GM23338 (cell line): ENCODE measurements at regions not wholly inside any gene's neighbourhood (a gene's known extent, or its start where the extent isn't known, plus 50 kb on each side); places are given as distances from the start of the nearest gene placed in this dataset.

Experiments
- ATAC-seq: fragments of 200-7000 bp; cut with Tn5 transposase; 3 replicates; pipeline ENCODE4 v1.9.1; 2020
- DNase-seq: peaks from one replicate; pipeline ENCODE4 v3.0.0-alpha.2; 2015; ENCODE audit warnings: low spot score
- H2AFZ ChIP-seq: fragments of 200-600 bp; sonication (generic); 2 replicates; pipeline ENCODE4 v1.8.0; 2016; ENCODE audit warnings: antibody characterized with exemption, mild to moderate bottlenecking, moderate library complexity
- H3F3A ChIP-seq: fragments of 200-600 bp; sonication (generic); replicated peaks from 2 replicates; pipeline ENCODE4 v1.8.0; 2017; ENCODE audit warnings: antibody characterized with exemption, mixed run types, low read depth
- H3K27ac ChIP-seq: fragments of 200-600 bp; sonication (generic); 2 replicates; pipeline ENCODE4 v1.6.1; 2016; ENCODE audit warnings: low read depth
- H3K27me3 ChIP-seq: fragments of 200-600 bp; sonication (generic); 2 replicates; pipeline ENCODE4 v1.8.0; 2016; ENCODE audit warnings: mild to moderate bottlenecking, mixed run types, moderate library complexity; ENCODE audit not compliant: insufficient read depth
- H3K36me3 ChIP-seq: fragments of 200-600 bp; sonication (generic); 2 replicates; pipeline ENCODE4 v1.8.0; 2016; ENCODE audit warnings: mild to moderate bottlenecking; ENCODE audit not compliant: insufficient read depth
- H3K4me1 ChIP-seq: fragments of 200-600 bp; sonication (generic); 2 replicates; pipeline ENCODE4 v1.8.0; 2016; ENCODE audit warnings: mild to moderate bottlenecking, moderate library complexity; ENCODE audit not compliant: insufficient read depth
- H3K4me2 ChIP-seq: fragments of 200-600 bp; sonication (generic); 2 replicates; pipeline ENCODE4 v1.7.1; 2017; ENCODE audit warnings: mixed run types
- H3K4me3 ChIP-seq: fragments of 200-600 bp; sonication (generic); 2 replicates; pipeline ENCODE4 v1.6.1; 2016; ENCODE audit warnings: mixed run types
- H3K79me2 ChIP-seq: fragments of 200-600 bp; sonication (generic); replicated peaks from 2 replicates; pipeline ENCODE4 v1.8.0; 2017; ENCODE audit warnings: mild to moderate bottlenecking; ENCODE audit not compliant: insufficient read depth
- H3K9me2 ChIP-seq: fragments of 200-600 bp; sonication (generic); 2 replicates; pipeline ENCODE4 v1.8.0; 2017; ENCODE audit not compliant: insufficient read depth
- H4K20me1 ChIP-seq: fragments of 200-600 bp; sonication (generic); replicated peaks from 2 replicates; pipeline ENCODE4 v1.8.0; 2017; ENCODE audit warnings: mild to moderate bottlenecking; ENCODE audit not compliant: insufficient read depth
- H3K27ac Mint-ChIP-seq: 2 replicates; pipeline ENCODE4 v1.8.0; 2020; ENCODE audit warnings: inconsistent platforms, mild to moderate bottlenecking, moderate library complexity, mixed read lengths
- H3K27me3 Mint-ChIP-seq: 3 replicates; pipeline ENCODE4 v1.8.0; 2022; ENCODE audit warnings: low read depth, mild to moderate bottlenecking, moderate library complexity, mixed read lengths, inconsistent platforms; ENCODE audit not compliant: insufficient read depth, poor library complexity
- H3K36me3 Mint-ChIP-seq: 3 replicates; pipeline ENCODE4 v1.8.0; 2021; ENCODE audit warnings: low read depth, mild to moderate bottlenecking, inconsistent platforms, moderate library complexity, mixed read lengths
- H3K4me1 Mint-ChIP-seq: 3 replicates; pipeline ENCODE4 v1.8.0; 2020; ENCODE audit warnings: mild to moderate bottlenecking, inconsistent platforms, mixed read lengths
- H3K4me3 Mint-ChIP-seq: 3 replicates; pipeline ENCODE4 v1.8.0; 2021; ENCODE audit warnings: moderate library complexity, mild to moderate bottlenecking, inconsistent platforms, mixed read lengths
- H3K9me3 Mint-ChIP-seq: 3 replicates; pipeline ENCODE4 v1.8.0; 2020; ENCODE audit warnings: moderate library complexity, mild to moderate bottlenecking, inconsistent platforms, mixed read lengths
- CREB1 ChIP-seq: fragments of 250-450 bp; sonication (Bioruptor Pico); IDR thresholded peaks from 2 replicates; pipeline ENCODE4 v1.5.0; 2020; ENCODE audit warnings: low read depth, mild to moderate bottlenecking, moderate library complexity
- EZH2phosphoT487 ChIP-seq: fragments of 200-600 bp; sonication (generic); IDR thresholded peaks from one replicate; pipeline ENCODE4 v1.8.1; 2018; ENCODE audit warnings: antibody characterized with exemption; ENCODE audit not compliant: unreplicated experiment
- JUNB ChIP-seq: IDR thresholded peaks from one replicate; pipeline ENCODE4 v1.6.1; 2016; ENCODE audit warnings: antibody characterized with exemption; ENCODE audit not compliant: unreplicated experiment
- POLR2AphosphoS5 ChIP-seq: IDR thresholded peaks from 2 replicates; pipeline ENCODE4 v1.6.1; 2016; ENCODE audit warnings: antibody characterized with exemption, low read depth
- ZNF114 ChIP-seq: fragments of 250-450 bp; sonication (Bioruptor Pico); IDR thresholded peaks from 2 replicates; pipeline ENCODE4 v1.5.0; 2020; ENCODE audit warnings: mild to moderate bottlenecking, moderate library complexity
- TF ChIP-seq, protein P1 (sequence below): fragments of 250-450 bp; sonication (Bioruptor Pico); IDR thresholded peaks from 2 replicates; pipeline ENCODE4 v1.5.0; 2020; ENCODE audit warnings: mild to moderate bottlenecking, moderate library complexity

DNA sequence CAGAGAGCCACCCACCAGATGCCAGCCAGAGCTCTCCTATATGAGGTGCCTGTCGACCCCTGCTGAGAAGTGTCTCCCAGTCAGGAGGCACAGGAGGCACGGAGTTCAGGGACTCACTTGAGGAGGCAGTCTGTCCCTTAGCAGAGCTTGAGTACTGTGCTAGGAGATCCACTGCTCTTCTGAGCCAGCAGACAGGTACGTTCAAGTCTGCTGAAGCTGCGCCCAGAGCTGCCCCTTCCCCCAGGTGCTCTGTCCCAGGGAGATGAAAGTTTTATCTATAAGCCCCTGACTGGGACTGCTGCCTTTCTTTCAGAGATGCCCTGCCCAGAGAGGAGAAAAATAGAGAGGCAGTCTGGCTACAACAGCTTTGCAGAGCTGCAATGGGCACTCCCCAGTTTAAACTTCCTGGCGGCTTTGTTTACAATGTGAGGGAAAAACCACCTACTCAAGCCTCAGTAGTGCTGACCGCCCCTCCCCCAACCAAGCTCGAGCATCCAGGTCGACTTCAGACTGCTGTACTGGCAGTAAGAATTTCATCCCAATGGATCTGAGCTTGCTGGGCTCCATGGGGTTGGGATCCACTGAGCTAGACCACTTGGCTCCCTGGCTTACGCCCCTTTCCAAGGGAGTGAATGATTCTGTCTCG lies 146.7 kb upstream of the USP15 start (continued):
- TF ChIP-seq EZH2phosphoT487 (no peak), POLR2AphosphoS5 (no peak), ZNF114 (CRISPR knock-in tag) (no peak), CREB1 (CRISPR knock-in tag) (no peak)
- TF ChIP-seq, protein P1, sequence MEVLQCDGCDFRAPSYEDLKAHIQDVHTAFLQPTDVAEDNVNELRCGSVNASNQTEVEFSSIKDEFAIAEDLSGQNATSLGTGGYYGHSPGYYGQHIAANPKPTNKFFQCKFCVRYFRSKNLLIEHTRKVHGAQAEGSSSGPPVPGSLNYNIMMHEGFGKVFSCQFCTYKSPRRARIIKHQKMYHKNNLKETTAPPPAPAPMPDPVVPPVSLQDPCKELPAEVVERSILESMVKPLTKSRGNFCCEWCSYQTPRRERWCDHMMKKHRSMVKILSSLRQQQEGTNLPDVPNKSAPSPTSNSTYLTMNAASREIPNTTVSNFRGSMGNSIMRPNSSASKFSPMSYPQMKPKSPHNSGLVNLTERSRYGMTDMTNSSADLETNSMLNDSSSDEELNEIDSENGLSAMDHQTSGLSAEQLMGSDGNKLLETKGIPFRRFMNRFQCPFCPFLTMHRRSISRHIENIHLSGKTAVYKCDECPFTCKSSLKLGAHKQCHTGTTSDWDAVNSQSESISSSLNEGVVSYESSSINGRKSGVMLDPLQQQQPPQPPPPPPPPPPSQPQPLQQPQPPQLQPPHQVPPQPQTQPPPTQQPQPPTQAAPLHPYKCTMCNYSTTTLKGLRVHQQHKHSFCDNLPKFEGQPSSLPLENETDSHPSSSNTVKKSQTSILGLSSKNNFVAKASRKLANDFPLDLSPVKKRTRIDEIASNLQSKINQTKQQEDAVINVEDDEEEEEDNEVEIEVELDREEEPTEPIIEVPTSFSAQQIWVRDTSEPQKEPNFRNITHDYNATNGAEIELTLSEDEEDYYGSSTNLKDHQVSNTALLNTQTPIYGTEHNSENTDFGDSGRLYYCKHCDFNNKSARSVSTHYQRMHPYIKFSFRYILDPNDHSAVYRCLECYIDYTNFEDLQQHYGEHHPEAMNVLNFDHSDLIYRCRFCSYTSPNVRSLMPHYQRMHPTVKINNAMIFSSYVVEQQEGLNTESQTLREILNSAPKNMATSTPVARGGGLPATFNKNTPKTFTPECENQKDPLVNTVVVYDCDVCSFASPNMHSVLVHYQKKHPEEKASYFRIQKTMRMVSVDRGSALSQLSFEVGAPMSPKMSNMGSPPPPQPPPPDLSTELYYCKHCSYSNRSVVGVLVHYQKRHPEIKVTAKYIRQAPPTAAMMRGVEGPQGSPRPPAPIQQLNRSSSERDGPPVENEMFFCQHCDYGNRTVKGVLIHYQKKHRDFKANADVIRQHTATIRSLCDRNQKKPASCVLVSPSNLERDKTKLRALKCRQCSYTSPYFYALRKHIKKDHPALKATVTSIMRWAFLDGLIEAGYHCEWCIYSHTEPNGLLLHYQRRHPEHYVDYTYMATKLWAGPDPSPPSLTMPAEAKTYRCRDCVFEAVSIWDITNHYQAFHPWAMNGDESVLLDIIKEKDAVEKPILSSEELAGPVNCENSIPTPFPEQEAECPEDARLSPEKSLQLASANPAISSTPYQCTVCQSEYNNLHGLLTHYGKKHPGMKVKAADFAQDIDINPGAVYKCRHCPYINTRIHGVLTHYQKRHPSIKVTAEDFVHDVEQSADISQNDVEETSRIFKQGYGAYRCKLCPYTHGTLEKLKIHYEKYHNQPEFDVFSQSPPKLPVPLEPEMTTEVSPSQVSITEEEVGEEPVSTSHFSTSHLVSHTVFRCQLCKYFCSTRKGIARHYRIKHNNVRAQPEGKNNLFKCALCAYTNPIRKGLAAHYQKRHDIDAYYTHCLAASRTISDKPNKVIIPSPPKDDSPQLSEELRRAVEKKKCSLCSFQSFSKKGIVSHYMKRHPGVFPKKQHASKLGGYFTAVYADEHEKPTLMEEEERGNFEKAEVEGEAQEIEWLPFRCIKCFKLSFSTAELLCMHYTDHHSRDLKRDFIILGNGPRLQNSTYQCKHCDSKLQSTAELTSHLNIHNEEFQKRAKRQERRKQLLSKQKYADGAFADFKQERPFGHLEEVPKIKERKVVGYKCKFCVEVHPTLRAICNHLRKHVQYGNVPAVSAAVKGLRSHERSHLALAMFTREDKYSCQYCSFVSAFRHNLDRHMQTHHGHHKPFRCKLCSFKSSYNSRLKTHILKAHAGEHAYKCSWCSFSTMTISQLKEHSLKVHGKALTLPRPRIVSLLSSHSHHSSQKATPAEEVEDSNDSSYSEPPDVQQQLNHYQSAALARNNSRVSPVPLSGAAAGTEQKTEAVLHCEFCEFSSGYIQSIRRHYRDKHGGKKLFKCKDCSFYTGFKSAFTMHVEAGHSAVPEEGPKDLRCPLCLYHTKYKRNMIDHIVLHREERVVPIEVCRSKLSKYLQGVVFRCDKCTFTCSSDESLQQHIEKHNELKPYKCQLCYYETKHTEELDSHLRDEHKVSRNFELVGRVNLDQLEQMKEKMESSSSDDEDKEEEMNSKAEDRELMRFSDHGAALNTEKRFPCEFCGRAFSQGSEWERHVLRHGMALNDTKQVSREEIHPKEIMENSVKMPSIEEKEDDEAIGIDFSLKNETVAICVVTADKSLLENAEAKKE (CRISPR knock-in tag), result no peak

DNA sequence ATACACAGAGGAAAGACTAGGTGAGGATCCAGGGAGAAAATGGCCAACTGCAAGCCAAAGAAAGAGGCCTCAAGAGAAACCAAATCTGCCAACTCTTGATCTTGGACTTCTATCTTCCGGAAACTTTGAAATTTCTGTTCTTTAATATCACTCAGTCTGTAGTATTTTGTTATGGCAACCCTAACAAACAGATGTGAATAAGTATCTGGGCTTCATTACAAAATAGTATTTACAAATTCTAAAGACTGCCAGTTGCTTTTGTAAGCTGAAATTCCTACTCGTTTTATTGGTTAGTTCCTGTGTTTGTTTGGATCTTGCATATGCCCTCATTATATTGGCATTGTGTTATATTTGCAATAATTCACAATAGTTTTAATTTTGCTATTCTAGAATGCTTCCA lies 143.2 kb upstream of the USP15 start:
- Mint-ChIP-seq H3K27me3 (no peaks in the 10 kb centered on the region), H3K9me3 (no peaks in the 10 kb centered on the region; the same call in 2 of the 3 replicates), H3K4me3 (no peak overlapping the region), H3K27ac (no peak overlapping the region), H3K36me3 (no peaks in the 10 kb centered on the region), H3K4me1 (peaks cover 11% of the 10 kb centered on the region)
- no peaks in the 10 kb centered on the region for H3K36me3 ChIP-seq
- TF ChIP-seq ZNF114 (CRISPR knock-in tag) (no peak), JUNB (no peak)
- no peaks in the 10 kb centered on the region for H4K20me1 ChIP-seq
- no peak overlapping the region for H3K4me3 ChIP-seq
- no peak for DNase-seq
- no peaks in the 10 kb centered on the region for H3K27me3 ChIP-seq
- ATAC-seq, result no peak
- peaks cover 12% of the 10 kb centered on the region for H3K4me1 ChIP-seq
- H2AFZ ChIP-seq, result no peak overlapping the region
- H3K9me2 ChIP-seq, result 0 out of 2 replicates have a peak, but pooled peaks cover 4% of the 10 kb centered on the region
- no peaks in the 10 kb centered on the region for H3F3A ChIP-seq
- H3K79me2 ChIP-seq, result no peaks in the 10 kb centered on the region
- H3K4me2 ChIP-seq, result no peak overlapping the region
- no peak overlapping the region for H3K27ac ChIP-seq
